ENCODE measurements at regions not wholly inside any gene's neighbourhood (a gene's known extent, or its start where the extent isn't known, plus 50 kb on each side); places are given as distances from the start of the nearest gene placed in this dataset.

DNA sequence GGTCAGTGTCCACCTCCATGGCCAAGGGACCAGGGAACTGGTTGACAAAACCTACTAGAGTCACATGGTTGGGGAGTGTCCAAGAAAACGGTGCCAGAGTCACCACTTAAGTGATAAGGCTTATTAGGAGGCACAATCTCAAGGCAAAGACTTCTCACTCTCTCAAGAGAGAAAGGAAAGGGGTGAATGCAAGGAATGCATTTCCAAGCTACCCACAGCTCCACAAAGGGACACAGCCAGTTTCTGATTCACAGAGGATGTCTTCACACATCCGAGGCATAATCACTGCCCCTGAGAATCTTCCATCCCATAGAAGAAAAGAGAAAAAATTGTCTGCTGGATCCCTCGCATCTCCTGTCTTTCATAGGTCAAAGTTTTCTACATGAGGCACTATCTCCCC is 269.3 kb downstream of the TNS1 start (continued):
- TF ChIP-seq EHMT2 (IDR thresholded peaks at IDR 0.05; ENCODE audit: borderline replicate concordance, low read depth, low read length), result no peak

GRCh38 chr2:217732992-217733391 is 269.8 kb downstream of the TNS1 start:
- no peak overlapping the region for H3K4me3 ChIP-seq (replicated peaks in 1 of 3; ENCODE audit: insufficient read depth in 1 of 3, low read depth in 2 of 3, low read length in 3 of 3)
- ATAC-seq (no peak), DNase-seq (ENCODE audit: low spot score) (no peak), FAIRE-seq (no peak)
- no peak overlapping the region for H3K4me2 ChIP-seq (ENCODE audit: low read depth, low read length)
- no peaks in the 10 kb centered on the region for H3K79me2 ChIP-seq (ENCODE audit: insufficient read depth, low read length)
- H3K36me3 ChIP-seq (replicated peaks in 1 of 2; ENCODE audit: control insufficient read depth in 1 of 2, insufficient read depth in 2 of 2, low read length in 2 of 2), result no peaks in the 10 kb centered on the region
- CTCF ChIA-PET (ENCODE audit: low intra/inter-chr PET ratio, low total read pairs), result no interaction called here
- POLR2A ChIA-PET, result no interaction called here
- TF ChIP-seq KAT2B (IDR thresholded peaks at IDR 0.05; ENCODE audit: borderline replicate concordance, low read depth, low read length) (no peak), SRY (CRISPR knock-in tag; IDR thresholded peaks at IDR 0.05) (no peak), PITX1 (CRISPR knock-in tag; IDR thresholded peaks at IDR 0.05) (no peak), KDM3A (CRISPR knock-in tag; IDR thresholded peaks at IDR 0.05; ENCODE audit: low read depth) (no peak), MAFF (IDR thresholded peaks at IDR 0.05; ENCODE audit: low read depth, low read length) (no peak), MEF2D (CRISPR knock-in tag; IDR thresholded peaks at IDR 0.05) (no peak), ZNF3 (CRISPR knock-in tag; IDR thresholded peaks at IDR 0.05) (no peak)
- no peak overlapping the region for H2AFZ ChIP-seq (ENCODE audit: low read length)
- 15% methylated on average over 3 of the region's 3 CpGs for WGBS (ENCODE audit: low lambda C conversion rate)
- in situ Hi-C loops (cut with HindIII; ENCODE audit: extremely low pct_ligation_motif_present, low pct_unique_long_range_greater_than_20kb) (no loop called here), intact Hi-C loops (cut with micrococcal nuclease; ENCODE audit: unreplicated experiment) (no loop called here)
- no peak overlapping the region for H3K27ac ChIP-seq (ENCODE audit: extremely low read length, insufficient read depth, low read length)
- H3K9ac ChIP-seq (ENCODE audit: insufficient read depth, low read depth, low read length), result no peak overlapping the region
- peaks cover 2 to 28% of the 10 kb centered on the region in 2 experiments; a peak in 3 of 5 replicates for H3K27me3 ChIP-seq (ENCODE audit: control insufficient read depth in 1 of 2, insufficient read depth in 2 of 2, low read length in 2 of 2)
- H3K9me3 ChIP-seq (ENCODE audit: low read length), result no peaks in the 10 kb centered on the region
- no TSS peak for BruUV-seq (replicated peaks)
- H3K4me1 ChIP-seq (ENCODE audit: insufficient read depth, low read length), result no peaks in the 10 kb centered on the region
- H4K20me1 ChIP-seq (ENCODE audit: insufficient read depth, low read length), result no peaks in the 10 kb centered on the region; the same call in 1 of the 2 replicates

- no peak overlapping the region for H3K4me2 ChIP-seq (ENCODE audit: low read depth, low read length)
- ChIA-PET POLR2A (no interaction called here), CTCF (ENCODE audit: low intra/inter-chr PET ratio, low total read pairs) (no interaction called here)
- H3K36me3 ChIP-seq (replicated peaks in 1 of 2; ENCODE audit: control insufficient read depth in 1 of 2, insufficient read depth in 2 of 2, low read length in 2 of 2), result no peaks in the 10 kb centered on the region
- no peaks in the 10 kb centered on the region for H3K9me3 ChIP-seq (ENCODE audit: low read length)
- no peak for ATAC-seq
- no peaks in the 10 kb centered on the region; the same call in 1 of the 2 replicates for H4K20me1 ChIP-seq (ENCODE audit: insufficient read depth, low read length)
- no peak for FAIRE-seq
- 33% methylated on average over 2 of the region's 2 CpGs for WGBS (ENCODE audit: low lambda C conversion rate)
- in situ Hi-C loops (cut with HindIII; ENCODE audit: extremely low pct_ligation_motif_present, low pct_unique_long_range_greater_than_20kb) (no loop called here), intact Hi-C loops (cut with micrococcal nuclease; ENCODE audit: unreplicated experiment) (no loop called here)
- no peak overlapping the region for H3K27ac ChIP-seq (ENCODE audit: extremely low read length, insufficient read depth, low read length)
- no peak for DNase-seq (ENCODE audit: low spot score)
- no peaks in the 10 kb centered on the region for H3K4me1 ChIP-seq (ENCODE audit: insufficient read depth, low read length)
- no peak for TF ChIP-seq ZNF589 (CRISPR knock-in tag; conservative IDR thresholded peaks at IDR 0.05)
- TF ChIP-seq HNRNPL (IDR thresholded peaks at IDR 0.05; ENCODE audit: low read depth, low read length), result no peak
- H3K4me3 ChIP-seq (replicated peaks in 1 of 3; ENCODE audit: insufficient read depth in 1 of 3, low read depth in 2 of 3, low read length in 3 of 3), result no peak overlapping the region
- H2AFZ ChIP-seq (ENCODE audit: low read length), result no peak overlapping the region
- BruUV-seq (replicated peaks), result no TSS peak
- peaks cover 2 to 29% of the 10 kb centered on the region in 2 experiments; a peak in 3 of 5 replicates for H3K27me3 ChIP-seq (ENCODE audit: control insufficient read depth in 1 of 2, insufficient read depth in 2 of 2, low read length in 2 of 2)
- H3K9ac ChIP-seq (ENCODE audit: insufficient read depth, low read depth, low read length), result no peak overlapping the region
- H3K79me2 ChIP-seq (ENCODE audit: insufficient read depth, low read length), result no peaks in the 10 kb centered on the region
Measured at GRCh38 chr2:217731805-217732204, 271.0 kb downstream of the TNS1 start.
